ENCODE measurements at regions not wholly inside any gene's neighbourhood (a gene's known extent, or its start where the extent isn't known, plus 50 kb on each side); places are given as distances from the start of the nearest gene placed in this dataset.
A peak's percentile ranks its signal among the peaks of the same experiment; 100 is the strongest.

DNA sequence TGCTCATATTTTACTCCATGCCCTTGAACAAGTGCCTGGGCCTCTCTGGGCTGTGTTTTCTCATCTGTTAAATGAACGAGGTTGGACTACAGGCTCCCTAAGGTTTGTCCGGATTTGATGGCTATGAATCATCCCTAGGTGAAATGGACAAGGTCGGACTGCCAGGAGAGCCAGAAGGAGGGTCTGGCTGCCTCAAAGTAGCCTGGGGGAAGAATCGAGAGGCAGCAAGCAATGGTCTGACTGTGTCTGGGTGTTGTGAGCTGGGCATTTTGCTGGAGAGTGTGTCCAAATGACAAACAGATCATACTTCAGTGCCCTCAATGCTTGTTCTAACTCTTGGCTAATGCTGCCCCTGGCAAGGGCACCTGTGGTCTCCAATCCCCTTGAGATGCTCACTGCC, 730.9 kb downstream of the PTPRU start:
- no peak for DNase-seq (ENCODE audit: low spot score)

DNA sequence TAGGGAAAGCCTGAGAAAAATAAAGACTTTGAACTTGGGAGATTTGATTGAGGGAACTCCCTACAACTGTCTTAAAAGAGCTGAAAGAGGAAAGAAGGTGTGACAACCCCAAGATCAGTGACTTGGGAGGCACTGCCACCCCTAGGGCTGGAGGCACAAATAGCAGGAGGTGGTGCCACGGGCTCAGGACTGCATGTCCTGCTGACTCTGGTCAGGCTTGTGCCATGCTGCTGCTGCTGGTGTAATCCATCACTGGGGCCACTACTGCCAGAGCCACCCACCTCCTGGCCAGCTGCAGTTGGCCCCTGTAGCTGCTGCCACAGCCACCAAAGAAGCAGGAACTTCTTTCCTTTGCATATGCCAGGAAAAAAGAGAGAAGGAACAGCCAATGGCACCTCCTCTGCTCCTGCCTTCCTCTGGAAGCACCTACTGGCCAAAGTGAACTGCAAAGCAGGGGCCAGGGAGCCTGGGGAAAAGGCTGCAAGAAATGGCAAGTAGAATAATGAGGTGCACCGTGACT, 730.3 kb downstream of the PTPRU start:
- no peak for DNase-seq (ENCODE audit: low spot score)

DNA sequence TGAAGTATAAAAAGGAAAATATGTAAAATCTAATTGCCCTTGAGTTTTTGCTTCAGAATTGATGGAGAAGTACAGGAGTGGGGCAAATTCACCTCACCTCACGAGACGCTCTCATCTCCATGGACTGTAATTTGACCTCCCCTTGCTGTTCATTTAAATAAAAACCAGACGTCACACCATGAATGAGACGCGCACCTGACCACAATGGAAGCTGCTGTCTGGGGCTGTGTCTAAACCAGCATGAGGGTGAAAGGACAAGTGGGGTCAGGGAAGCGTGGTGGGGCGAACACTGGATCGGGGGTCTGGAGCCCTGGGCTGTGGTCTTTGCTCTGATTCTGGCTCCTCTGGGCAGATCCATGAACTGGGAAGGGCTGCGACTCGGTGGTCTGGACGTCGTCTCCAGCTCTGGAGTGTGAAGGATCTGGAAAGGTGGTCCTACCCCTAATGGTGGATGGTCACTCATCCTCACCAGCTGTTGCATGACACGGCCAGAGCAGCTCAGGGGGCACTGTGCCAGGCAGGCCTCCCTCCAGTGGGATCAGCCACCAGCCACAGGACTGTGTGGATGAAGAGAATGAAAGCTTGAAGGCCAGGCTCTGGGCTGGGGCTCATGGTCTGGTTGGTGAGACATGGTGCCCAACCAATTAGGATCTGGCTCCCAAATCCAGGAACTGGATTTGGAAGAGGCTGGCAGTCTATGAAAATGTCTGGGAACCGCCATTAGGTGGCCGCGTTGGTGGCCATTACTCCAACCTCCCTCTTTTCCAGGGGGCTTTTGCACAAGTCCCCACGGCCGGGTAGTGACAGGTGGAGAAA, 728.6 kb downstream of the PTPRU start:
- DNase-seq (ENCODE audit: low spot score), result no peak

DNA sequence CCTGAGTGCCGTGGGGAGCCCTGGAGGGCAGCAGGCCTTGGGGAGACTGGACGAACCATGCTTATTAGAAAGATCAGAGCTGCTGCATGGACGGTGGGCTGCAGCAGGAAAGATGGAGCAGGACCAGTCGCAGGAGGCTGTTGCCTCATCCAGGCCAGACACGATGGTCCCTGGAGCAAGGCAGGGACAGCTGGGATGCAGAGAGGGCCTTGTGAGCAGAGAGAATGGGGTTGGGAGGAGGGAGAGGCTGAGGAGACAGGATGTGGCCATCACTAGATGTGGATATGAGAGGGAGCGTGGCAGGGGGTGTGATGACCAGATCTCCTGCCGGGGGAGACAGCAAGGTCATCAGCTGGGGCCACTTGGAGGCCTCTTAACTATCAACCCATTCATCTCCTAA, 727.6 kb downstream of the PTPRU start:
- DNase-seq (ENCODE audit: low spot score), result no peak

DNA sequence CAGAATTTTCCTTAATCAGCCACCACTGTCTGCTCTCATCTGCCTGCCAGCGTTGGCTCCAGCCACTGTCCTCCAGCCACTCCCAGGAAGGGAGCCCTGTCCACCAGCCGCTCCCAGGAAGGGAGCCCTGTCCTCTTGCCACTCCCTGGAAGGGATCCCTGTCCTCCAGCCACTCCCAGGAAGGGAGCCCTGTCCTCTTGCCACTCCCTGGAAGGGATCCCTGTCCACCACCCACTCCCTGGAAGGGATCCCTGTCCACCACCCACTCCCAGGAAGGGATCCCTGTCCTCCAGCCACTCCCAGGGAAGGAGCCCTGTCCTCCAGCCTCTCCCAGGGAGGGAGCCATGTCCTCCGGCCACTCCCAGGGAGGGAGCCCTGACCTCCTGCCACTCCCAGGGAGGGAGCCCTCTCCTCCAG, 726.5 kb downstream of the PTPRU start:
- DNase-seq (ENCODE audit: low spot score), result peak; percentile 51

DNA sequence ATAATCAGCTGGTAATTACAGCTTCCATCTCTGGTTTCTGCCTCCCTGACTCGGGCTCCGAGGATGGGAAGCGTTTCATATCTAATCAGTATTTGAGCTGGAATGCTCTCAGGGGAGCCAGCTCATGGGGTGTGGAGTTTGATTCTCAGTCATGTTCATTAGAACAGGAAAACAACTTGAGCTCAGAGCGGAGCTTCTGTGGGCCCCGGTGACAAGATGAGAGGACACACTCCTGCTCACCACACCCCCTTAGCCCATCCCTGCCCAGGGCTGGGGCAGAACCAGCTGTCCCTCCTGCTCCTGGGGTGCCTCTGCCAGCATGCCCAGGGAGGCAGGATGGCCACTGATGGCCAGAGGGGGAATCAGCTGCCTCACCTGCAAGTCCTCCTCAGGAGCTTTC, 726.0 kb downstream of the PTPRU start:
- no peak for DNase-seq (ENCODE audit: low spot score)

DNA sequence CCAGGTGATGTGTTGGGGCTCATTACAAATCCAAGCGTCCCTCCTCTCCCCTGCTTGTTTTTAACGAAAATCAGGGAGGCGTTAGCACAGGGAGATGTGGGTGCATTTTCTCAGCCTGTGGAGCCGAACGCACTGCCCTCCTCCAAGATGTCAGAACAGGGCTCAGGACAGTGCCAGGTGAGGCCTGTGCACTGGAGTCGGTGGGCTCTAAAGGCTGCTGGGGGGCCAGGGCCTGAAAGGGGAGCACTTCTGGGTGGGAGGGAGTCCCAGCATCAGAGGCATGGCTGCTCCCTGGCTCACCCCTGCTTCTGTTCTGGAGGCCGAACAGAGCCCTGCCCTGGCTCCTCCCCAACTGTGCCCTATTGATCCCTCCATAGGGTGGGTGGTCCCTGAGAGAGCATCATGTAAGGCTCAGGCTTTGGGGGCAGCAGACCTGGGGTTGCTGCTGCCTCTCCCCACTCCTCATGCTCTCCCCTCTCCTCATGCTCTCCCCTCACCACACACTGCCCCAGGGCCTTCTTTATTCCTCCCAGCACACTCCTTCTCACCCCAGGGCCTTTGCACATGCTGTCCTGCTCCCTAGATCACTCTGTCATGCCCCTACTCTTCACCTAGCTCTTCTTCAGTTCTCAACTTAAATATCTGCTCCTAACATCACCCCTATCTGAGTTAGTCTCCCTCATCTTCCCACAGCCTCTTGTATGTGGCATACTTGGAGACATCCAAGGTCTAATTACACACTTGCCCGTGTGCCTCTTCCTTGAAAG, 725.2 kb downstream of the PTPRU start:
- DNase-seq (ENCODE audit: low spot score), result no peak

DNA sequence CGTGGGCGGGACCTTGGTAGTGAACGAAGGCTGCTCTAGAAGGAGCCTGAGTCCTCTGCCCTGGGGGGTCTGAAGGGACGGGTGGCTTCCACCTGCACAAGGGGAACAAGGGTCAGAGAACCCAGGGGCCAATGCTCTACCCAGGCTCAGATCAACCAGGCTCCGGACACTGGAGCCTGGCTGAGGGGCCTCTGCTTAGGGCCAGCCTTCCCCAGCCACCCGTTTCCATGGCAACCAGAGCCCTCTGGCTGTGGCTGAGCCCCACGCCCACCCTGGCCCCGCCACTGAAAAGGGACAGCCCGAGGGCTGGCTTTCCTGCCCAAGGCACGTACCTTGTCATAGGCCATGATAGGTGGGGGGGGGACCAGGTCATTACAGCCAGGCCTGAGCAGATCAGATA, 724.6 kb downstream of the PTPRU start:
- DNase-seq (ENCODE audit: low spot score), result no peak

GRCh38 chr1:29960156-29960755, 723.9 kb downstream of the PTPRU start:
- DNase-seq (ENCODE audit: low spot score), result no peak

- no peak for DNase-seq (ENCODE audit: low spot score)
Observed at GRCh38 chr1:29959356-29959755, 723.0 kb downstream of the PTPRU start.

DNA sequence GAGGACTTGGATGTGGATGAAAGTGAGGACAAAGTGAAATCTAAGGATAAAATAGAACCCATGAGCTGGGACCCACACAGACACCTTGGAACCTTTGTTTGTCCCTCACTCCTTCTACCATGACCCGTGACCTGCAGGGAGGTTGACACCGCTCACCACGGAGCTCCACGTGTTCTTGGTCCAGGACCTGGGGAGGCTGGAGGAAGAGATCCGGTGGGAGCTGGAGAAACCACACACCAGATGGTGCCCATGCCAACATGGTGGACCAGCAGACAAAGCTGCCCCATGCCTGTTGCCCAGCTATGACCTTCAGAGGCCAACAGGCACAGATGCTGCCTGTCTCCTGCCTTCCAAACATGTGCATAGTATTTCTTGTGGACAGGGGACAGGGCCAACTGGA, 721.9 kb downstream of the PTPRU start:
- no peak for DNase-seq (ENCODE audit: low spot score)

DNA sequence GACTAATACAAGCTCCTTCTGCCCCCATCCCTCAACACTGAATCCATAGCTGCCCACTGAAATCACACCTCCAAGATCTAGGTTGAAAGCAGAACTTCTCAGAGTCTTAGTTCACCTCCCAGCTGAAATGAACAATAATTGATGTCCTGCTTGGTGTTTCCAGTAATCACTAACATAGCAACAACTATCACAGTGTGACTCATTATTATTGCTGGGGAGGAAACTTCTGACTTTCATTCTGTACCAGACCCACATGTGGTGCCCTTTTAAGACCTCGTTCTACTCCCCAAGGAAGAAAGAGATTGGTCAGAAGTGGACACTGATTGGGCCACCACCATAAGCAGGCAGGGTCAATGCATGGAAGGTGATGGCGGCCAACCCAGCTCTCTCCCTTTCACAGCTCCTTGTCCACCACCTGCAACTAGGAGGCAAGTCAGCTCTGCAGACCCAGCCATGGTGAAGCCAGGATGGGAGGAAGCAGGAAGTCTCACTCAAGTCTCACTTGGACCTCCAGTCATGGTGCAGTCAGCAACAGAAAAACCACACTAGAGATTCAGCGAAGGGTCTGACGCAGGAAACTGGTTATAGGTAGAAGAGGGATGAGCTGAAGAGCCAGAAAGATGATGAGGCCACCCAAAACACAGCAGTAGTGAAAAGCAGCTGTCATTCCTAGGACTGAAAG, 720.2 kb downstream of the PTPRU start:
- DNase-seq (ENCODE audit: low spot score), result no peak

- DNase-seq (ENCODE audit: low spot score), result no peak
Observed at GRCh38 chr1:29954591-29954990, 718.3 kb downstream of the PTPRU start.

DNA sequence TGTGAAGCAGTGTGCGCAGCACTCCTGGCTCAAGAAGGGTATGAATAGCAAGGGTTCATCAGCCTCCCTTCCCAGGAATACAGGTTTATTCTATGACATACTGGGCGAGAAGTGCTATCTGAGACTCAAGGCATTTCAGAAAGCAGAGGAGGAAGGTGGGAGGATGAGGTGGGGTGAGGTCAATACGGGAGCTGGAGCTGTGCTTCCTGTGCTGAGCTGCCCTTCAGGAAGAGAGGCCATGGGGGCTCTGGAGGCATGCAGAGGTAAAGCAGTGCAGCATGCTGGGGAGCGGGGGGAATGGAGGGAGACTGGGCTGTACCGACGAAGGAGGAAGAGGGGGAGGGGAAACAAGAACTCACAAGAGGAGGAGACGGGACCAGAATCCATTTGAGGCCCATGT, 717.6 kb downstream of the PTPRU start:
- DNase-seq (ENCODE audit: low spot score), result no peak

DNA sequence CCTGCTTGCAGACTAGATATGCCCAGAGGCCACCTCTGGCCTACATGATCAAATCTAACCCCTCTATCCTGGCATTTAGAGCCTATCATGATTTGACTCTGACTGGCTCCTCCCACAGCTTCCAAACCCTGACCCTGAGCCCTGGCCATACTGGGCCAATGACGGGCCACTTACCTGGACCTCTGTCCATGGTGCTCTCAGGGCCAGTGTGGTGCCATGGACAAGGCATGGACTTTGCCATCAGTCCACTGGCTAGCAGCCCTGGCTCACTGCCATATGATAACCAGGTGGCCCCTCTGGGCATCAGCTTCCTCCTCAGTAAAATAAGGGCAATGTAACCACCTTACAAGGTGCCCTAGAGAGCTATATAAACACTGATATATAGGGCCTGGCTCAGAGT, 713.4 kb downstream of the PTPRU start:
- DNase-seq (ENCODE audit: low spot score), result no peak

DNA sequence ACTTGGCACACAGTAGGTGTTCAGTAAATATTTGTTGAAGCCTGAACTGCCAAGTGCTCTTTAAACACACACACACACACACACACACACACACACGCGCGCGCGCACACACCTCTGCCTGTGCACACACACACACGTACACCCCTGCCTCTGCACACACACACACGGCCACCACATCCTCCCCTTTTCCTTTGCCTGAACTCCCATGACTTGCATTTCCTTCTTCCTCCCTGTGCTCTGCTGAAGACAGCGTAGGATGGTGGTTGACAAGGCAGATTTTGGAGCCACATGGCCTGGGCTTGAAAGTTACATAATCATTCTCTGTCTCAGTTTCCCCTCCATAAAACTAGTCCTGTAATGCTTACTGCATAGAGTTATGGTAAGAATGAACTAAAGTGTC, 712.3 kb downstream of the PTPRU start:
- DNase-seq (ENCODE audit: low spot score), result no peak

DNA sequence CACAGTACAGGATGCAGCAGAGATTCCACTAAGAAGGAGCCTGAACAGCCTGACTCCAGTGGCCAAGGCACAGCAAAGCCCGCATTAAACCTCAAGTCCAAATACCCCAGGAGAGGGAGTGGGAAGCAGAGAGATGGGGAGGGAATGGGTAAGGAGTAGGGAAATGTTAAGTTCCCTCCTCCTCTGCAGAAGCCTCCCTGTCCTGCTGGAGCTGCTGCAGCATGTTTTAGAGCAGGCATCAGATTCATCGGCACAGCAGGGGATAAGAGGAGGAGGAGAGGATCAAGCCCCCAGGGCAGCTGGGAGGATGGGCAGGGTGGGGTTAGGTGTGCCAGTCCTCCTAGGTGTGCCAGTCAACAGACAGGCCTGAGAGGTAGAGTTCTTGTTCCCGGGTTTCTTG, 709.7 kb downstream of the PTPRU start:
- DNase-seq (ENCODE audit: low spot score), result no peak

GRCh38 chr1:29945426-29945825, 709.1 kb downstream of the PTPRU start:
- DNase-seq (ENCODE audit: low spot score), result no peak

- no peak for DNase-seq (ENCODE audit: low spot score)
Observed at GRCh38 chr1:29944253-29944905, 708.1 kb downstream of the PTPRU start.

- DNase-seq (ENCODE audit: low spot score), result no peak
Observed at GRCh38 chr1:29943034-29943433, 706.7 kb downstream of the PTPRU start.

DNA sequence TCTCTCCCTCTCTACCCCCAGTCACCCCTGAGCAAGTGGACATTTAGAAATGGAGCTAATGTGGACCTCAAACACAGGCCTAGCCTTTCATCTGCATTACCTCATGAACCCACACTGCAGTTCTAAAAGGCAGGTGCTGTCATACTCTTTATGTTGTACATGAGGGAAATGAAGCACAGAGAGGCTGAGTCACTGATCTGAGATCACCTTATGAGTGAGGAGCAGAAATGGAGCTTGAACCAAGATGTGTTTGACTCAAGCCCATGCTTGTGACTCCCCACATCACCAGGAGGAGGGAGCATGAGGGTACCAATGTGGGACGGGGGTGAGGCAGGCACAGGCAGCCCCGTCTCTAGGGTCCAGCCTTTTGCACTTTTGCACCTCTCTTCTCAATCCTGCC, 702.8 kb downstream of the PTPRU start:
- DNase-seq (ENCODE audit: low spot score), result no peak

- no peak for DNase-seq (ENCODE audit: low spot score)
Observed at GRCh38 chr1:29937356-29937755, 701.0 kb downstream of the PTPRU start.

Measured in SW480 (cell line).